Stimulated activated CD4-positive, alpha-beta T cell treated with anti-CD3 and anti-CD28 coated beads, Interleukin-12 subunit alpha, Interleukin-12 subunit beta, amount 100 ng/mL, for 24 hours (primary cell): ENCODE measurements at regions not wholly inside any gene's neighbourhood (a gene's known extent, or its start where the extent isn't known, plus 50 kb on each side); places are given as distances from the start of the nearest gene placed in this dataset.

Experiments used
- DNase-seq, 2 experiments: peaks; one replicate each; pipeline ENCODE4 v3.0.0-alpha.2; 2020; ENCODE audit warnings: low read depth in 2 of 2

DNA sequence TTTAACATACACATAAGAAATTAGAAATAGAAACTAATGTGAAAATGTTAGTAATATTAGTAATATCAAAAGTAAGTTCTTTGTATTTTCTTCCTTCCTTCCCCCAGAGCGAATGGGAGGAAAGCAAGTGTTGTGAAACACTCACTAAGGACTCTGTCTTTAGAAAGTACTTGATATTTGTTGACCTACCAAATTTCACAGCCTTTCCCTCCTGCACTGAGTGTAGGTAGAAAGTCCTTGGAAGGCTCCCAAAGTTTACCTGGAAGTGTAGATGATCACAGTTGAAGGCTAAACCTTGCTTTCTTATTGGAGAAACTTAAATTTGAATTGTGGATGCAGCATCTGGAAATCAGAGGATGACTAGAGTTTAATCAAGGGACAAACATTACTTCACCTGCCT is 1459.5 kb upstream of the SPRY2 start:
- no peak for DNase-seq

DNA sequence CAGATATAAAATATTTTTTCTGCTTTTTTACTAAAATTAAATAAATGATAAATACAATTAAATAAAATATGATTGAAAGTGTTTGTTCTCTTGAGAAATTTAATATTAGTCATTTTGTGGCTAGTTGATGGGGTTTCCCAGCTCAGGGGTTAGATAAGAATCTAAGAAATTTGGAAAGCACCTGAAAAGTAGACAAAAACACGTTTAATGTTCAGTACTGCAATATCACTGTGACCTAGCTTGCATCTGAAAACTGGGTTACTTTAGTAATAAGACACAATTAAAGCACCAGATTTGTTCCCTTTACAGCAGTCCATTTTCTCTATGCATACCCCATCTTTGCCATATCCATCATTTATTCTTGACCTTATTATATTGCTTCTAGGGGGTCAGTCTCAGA is 1454.8 kb upstream of the SPRY2 start:
- DNase-seq = no peak

DNA sequence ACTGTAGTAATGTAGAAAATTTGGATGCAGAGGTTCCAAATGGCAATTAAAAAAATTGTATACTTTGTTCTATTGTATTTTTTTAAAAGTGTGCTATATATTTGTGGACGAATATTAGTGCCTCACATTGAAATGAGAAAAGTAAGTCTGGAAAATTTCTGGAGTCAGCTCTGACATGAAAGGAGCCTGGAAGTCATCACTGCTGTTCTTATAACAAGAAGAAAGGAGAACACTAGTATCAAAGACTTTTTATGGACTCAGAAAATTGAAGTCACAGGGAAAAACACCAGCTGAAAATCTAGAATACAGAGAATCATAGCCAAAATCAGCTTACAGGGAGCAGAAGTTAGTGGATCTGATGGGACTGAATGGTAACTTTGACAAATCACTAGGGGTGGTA is 1450.7 kb upstream of the SPRY2 start:
- DNase-seq = no peak

DNA sequence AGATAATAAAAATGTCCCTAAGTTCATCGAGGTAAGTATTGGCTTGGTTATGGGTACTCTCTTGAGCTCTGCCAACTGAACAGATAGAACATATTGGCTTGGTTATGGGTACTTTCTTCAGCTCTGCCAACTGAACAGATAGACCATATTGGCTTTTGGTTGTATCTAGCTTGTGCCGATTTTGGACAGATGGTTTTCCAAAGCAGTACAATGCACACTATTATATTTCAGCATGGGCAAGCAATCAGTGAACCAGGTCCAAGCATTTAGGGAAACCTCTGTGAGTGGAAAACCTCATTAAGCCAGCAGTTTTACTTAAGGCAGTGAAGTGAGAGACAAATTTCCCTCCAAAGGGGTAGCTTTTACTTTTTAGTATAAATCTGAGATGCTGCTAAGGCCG is 1440.5 kb upstream of the SPRY2 start:
- no peak for DNase-seq

DNA sequence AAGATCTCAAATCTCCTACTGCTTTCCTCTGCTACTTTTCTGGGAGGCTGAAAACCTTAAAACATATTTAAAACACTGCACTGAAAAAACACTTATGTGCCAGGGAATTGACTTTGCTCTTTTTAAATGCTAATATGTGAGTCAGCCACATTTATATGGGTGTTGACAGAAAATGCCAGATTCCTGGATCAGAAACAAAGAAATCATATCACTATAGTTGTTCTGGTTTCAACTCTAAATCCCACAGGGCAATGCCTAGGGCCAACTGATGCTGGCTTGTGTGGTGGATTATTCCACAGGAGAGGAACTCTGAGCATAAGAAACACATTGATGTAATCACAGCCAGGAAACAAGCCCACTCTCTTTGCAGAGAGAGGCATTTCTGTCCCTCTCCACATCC is 1439.0 kb upstream of the SPRY2 start:
- no peak for DNase-seq

DNA sequence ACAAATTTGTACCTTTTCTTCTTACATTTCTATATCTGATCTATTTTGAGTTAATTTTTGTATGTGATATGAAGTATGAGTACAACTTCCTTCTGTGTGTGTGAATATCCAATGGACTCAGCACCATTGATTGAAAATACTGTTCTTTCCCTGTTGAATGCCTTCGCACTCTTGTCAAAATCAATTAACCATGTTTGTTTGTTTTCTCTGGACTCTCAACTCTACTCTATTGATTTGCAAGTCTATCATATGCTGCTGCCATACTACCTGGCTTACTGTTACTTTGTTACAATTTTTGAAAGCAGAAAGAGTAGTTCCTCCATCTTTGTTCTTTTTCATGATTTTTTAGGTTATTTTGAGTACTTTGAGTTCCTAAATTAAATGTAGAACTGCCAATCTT is 1437.4 kb upstream of the SPRY2 start:
- no peak for DNase-seq

DNA sequence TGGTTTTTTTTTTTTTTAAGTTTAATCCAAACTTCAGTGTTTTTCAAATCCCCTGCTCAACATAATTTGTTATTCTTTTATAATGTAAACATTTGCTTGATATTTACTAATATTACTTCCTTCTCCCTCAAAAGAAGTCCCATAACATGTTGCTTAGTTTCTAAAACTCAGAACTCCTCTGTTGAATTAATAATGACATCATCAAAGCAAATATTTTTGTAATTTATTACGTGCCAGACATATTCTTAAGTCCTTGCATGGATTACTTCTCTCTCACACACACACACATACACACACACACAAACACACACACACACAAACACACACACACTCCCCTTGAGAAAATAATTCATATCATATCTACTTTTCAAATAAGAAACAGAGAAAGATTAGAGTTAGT is 1432.3 kb upstream of the SPRY2 start:
- no peak for DNase-seq

DNA sequence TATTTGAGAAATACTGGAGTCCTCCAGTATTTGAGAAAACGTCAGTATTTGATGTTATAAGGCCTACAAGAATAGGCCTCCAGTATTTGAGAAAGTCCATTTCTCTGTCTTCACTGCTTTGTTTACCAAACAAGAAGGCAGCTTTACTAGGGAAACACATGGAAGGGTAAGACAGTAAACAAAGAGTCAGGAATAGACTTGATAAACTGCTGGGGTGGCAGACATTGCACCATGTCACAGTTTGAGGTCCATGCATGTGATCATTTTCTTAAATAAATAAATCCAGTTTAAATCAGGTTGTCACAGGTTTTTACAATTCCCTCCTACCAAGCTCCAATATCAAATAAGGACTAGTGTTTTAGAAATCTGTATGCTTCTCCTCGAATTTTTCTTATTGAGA is 1431.0 kb upstream of the SPRY2 start:
- no peak for DNase-seq

DNA sequence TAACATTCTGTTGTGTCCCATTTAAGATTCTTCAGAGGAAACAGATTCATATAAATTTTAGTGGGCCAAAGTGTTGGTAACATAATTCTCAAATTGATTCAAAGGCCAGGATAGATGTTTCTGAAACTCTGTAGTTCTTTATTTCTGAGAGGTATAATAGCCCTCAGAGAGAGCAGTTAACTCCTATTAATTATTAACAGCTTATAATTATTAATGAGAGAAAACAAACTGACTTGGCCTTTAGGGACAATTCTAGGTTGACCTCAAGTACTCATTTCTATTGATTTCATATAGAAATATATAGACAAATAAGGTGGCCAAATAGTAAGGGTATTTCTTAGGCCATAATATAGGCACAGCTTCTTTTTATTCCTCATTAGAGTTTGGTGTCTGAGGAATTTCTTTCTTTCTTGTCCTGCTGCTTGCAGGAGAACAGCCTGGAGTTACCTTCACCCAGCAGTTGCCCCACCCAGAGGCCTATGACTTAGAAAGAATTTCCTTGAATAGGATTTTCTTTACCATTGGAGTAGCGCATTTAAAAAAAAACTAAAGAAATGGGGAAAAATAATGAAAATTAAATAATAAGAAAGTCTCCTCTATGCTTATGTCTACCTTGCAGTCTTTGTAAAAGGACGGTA is 1430.1 kb upstream of the SPRY2 start:
- no peak for DNase-seq

DNA sequence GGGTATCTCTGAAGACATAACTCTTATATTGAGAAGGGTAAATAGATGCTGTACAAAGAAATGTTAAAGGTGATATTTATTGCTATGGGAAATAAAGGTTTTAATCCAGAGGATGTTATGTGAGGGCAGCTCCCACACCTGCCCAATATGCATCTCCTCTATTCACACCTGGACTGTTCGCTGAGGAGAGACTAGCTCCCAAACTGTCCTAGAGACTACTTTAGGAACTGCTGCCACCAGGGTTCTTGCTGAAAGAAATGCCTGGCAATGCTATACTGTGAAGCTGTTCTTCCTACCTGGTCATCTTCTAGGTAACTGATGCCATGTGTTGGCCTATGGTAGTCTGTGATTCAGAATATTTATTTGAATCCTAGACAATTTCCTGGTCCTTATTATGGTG is 1421.5 kb upstream of the SPRY2 start:
- no peak for DNase-seq

DNA sequence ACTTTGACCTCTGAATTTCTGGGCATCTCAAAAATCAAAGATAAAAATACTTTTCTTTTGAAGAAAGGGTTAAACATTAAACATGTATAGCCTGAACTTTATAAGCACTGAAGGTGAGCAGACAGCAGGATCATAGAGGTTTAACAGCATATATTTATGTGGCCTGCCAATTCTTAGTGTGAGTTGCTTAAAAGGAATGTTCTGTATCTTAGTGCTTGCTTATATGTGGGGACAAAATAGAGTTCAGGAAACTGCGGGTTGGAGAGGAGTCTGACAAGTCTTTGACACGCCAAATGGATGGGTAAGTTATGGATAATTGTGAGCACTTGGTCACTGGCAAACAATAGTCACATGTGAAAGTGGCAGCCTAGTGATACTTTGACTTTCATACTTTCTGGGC is 1419.4 kb upstream of the SPRY2 start:
- no peak for DNase-seq

DNA sequence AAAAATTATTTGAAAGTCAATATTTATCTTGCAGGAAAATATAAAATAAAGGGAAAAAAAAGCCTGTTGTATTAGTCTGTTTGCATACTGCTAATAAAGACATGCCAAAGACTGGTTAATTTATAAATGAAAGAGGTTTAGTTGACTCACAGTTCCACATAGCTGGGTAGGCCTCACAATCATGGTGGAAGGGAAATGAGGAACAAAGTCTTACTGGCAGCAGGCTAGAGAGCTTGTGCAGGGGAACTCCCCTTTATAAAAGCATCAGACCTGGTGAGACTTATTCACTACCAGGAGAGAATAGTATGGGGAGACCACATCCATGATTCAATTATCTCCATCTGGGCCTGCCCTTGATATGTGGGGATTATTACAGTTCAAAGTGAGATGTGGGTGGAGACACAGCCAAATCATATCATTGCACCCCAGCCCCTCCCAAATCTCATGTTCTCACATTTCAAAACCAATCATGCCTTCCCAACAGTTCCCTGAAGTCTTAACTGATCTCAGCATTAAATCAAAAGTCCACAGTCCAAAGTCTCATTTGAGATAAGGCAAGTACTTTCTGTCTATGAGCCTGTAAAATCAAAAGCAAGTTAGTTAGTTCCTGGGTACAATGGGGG is 1416.5 kb upstream of the SPRY2 start:
- DNase-seq = no peak

DNA sequence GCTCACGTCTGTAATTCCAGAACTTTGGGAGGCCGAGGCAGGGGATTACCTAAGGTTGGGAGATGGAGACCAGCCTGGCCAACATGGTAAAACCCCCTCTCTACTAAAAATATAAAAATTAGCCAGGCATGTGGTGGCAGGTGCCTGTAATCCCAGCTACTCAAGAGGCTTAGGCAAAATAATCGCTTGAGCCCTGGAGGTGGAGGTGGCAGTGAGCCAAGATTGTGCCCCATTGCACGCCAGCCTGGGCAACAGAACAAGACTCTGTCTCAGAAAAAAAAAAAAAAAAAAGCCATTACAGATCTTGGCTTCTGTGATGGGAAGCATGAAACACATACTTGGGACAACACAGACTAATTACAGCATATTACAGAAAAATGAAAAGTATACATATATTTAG is 1404.5 kb upstream of the SPRY2 start:
- DNase-seq = no peak

DNA sequence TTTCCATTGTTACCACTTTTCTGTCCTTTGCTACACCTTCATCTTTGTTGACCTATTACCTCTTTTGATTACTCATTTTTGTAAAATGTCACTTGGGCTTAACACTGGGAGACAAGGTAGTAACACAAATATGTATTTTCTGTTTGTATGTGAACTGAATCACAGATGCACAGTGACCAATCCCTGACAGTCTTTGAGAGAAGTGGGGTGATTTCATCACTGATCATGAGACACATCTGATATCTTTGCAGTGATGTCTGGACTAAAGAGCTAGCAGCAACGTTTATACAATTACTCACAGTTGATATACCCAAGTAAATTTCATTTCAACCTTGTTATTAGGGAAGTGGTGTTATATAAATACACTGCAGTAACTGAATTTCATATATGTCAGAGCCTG is 1397.4 kb upstream of the SPRY2 start:
- DNase-seq = no peak

DNA sequence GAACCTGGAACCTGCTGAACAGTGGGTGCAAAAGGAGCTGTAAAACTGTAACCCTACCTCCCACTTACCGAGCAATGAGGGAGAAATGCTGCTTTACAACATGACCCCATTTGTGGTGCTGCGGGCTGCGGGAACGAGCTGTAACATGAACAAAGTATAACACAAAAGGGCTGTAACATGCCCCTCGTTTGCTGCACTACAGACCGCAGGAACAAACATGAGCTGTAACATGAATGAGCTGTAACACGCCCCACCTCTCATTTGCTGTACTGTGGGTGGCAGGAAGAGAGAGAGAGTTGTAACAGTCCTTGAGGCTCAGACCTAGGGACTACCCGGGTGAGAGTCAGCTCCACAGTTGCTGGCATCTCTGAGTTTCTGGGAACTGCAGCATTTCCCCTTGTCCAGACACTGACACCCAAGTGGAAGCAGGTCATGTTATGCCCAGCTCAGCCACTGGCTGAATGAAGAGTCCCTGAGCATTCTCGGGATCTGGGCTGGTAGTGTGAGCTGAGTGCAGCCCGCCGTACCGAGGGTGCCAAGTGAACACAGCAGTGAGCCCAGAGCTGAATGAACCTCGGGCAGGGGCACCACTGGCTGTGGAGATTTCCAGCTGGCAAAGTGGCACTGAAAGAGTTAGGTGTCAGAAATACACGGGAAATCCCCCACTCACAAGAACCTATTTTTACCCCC is 1385.3 kb upstream of the SPRY2 start:
- DNase-seq = no peak

DNA sequence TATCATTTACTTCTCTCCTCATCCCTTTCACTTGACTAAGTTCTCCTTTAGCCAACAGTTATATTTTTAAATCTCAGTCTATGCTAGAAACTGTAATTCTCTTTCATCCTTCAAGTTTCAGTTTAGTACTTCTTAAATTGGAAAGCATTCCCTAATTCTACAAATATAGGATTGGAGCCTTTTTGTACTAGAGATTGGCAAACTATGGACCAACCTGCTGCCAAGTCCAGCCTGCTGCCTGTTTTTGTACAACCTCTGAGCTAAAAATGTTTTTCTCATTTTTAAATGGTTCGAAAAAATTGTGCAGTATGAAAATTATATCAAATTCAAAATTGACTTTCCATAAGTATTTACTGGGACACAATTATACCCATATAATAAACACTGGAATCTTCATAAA is 1381.5 kb upstream of the SPRY2 start:
- no peak for DNase-seq

DNA sequence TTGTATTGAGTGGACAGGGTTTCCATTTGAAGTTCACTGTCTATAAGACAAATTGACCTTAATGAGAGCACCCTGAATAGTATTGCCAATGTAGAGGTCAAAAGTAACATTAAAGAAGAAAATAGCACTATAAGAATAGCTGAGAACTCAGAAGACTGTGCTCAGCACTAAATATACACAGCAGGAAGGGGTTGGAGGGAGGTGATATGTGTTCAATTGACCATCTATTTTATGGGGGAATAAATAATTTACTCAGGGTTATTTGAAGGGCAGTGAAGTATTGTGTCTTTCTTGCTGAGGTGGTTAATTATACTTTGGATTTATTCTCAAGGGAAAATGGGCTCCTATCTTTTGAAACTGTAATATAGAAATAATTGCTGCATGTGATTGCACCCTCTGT is 1380.5 kb upstream of the SPRY2 start:
- no peak for DNase-seq

DNA sequence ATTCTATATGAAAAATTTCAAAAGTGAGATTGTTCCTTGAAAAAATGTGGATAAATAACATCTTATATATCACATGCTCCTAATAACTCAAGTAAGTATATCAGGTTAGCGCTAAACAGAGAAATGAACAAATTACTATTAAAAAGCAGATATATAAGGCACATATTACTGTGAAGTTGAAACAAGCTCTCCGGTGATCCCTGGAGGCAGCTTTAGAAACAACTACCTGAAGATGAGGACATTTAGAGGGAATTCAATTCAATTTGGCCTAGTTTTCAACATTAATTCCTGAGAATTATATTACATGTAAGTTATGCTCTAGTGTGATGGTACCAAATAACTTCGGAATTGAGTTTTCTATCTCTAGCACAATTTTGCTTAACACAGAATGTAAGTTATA is 1373.6 kb upstream of the SPRY2 start:
- no peak for DNase-seq

DNA sequence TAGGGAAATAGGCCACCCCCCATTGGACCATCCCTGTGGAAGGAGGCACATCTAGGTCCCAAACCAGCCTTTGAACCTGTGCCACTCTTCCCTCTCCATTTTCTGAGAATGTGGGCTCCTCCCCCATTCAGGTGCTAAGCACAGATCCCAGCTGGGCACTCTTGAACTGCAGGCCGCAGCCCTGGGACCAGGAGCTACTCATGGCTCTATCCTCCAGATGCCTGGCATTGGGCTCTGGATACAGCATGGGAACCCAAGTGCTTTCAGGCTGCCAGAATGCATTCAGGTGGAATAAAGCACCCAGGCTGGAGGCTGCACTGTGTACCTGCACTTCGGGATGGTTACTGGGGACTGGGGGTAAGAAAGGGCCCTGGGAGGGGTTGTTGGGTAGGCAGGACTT is 1372.3 kb upstream of the SPRY2 start:
- DNase-seq = no peak

DNA sequence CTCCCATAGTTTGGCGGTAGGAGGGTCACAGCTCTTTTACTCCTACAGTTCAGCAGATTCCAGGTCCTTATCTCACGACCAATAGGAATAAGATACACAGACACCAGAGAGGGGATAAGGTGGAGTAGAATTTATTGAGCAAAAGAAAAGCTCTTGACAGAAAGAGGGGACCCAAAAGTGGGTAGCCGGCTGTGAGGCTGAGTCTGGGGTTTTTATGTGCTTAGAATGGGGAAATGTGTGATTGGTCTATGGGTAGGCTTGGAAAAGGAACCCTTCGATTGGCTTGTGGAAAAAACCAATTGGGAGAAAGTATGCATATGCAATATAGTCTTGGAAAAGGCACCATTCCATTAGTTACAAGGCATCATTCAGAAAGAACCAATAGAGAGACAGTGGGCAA is 1356.9 kb upstream of the SPRY2 start:
- no peak for DNase-seq

DNA sequence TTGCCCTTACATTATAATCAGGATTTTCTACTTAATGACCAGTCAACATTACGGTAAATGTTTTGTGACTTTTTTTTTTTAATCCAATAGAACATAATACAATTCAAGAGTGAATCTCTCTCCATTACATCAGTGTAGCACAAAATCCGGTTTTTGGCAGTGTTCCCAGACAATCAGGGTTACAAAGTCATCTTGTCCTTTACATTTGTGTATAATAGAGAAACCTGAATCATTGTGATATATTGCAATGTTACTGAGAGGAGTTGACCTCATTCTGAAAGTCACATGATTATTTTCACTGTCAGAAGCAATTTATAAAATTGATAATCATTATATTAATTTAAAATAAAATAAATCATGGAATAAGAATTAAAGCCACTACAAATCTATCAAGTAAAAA is 1346.0 kb upstream of the SPRY2 start:
- no peak for DNase-seq

DNA sequence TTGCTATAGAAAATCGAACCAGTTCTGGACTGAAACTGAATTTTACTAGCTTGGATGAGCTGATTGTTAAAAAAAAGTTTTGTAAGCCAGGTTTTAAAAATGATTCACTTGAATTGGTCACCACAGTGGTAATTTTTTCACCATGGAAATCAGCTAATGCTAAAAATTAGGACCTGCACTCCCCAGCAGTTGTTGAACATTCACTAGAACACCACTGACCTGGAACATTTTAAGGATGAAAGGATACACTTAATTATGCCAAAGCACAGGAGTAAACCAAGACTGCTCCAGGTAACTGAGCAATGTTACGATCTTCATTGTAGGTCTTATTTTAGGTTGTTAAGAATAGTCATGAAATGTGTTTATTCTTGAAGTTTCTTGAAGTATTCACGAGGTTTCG is 1342.6 kb upstream of the SPRY2 start:
- no peak for DNase-seq

DNA sequence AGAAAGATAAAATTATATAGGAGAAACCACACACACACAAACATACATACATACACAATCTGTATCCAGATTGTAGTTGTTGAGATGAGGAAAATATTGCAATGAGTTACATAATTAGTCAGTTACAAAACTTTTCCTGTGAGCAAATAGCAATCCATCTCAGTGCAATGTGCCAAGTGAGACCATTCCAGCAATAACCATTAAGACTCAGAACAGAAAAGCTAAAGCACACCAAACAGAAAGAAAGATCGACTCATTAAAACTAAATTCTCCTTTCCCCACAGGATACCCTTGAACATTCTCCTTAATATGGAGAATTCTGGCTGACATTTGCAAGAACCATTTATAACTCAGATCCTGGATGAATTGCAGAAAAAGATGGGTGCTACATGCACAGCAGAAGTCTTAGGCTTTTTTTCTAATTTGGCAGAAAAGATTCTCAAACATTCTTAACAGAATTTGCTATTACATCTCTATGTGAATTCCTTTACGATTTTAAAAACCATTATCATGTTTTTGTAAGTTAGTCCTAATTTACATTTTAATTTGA is 1341.2 kb upstream of the SPRY2 start:
- DNase-seq = no peak
